GM12865 (cell line): ENCODE measurements at regions not wholly inside any gene's neighbourhood (a gene's known extent, or its start where the extent isn't known, plus 50 kb on each side); places are given as distances from the start of the nearest gene placed in this dataset.
A peak's percentile ranks its signal among the peaks of the same experiment; 100 is the strongest.

Experiments used
- DNase-seq: peaks from one replicate; pipeline ENCODE4 v3.0.0; 2010; ENCODE audit warnings: low read depth
- H3K4me3 ChIP-seq: 2 replicates; pipeline ENCODE4 v1.5.1; 2011; ENCODE audit warnings: mild to moderate bottlenecking, low read depth, low read length, control low read depth
- TF ChIP-seq, protein P1 (sequence below): IDR thresholded peaks from 2 replicates; pipeline ENCODE4 v1.5.1; 2011; ENCODE audit warnings: low read length, control low read depth, low read depth, inconsistent platforms; ENCODE audit not compliant: insufficient read depth; ENCODE audit errors: missing control alignments

GRCh38 chr5:164027738-164028137 lies 522.3 kb downstream of the MAT2B start:
- DNase-seq, result no peak
- TF ChIP-seq, protein P1, sequence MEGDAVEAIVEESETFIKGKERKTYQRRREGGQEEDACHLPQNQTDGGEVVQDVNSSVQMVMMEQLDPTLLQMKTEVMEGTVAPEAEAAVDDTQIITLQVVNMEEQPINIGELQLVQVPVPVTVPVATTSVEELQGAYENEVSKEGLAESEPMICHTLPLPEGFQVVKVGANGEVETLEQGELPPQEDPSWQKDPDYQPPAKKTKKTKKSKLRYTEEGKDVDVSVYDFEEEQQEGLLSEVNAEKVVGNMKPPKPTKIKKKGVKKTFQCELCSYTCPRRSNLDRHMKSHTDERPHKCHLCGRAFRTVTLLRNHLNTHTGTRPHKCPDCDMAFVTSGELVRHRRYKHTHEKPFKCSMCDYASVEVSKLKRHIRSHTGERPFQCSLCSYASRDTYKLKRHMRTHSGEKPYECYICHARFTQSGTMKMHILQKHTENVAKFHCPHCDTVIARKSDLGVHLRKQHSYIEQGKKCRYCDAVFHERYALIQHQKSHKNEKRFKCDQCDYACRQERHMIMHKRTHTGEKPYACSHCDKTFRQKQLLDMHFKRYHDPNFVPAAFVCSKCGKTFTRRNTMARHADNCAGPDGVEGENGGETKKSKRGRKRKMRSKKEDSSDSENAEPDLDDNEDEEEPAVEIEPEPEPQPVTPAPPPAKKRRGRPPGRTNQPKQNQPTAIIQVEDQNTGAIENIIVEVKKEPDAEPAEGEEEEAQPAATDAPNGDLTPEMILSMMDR, result no peak
- no peak overlapping the region for H3K4me3 ChIP-seq

DNA sequence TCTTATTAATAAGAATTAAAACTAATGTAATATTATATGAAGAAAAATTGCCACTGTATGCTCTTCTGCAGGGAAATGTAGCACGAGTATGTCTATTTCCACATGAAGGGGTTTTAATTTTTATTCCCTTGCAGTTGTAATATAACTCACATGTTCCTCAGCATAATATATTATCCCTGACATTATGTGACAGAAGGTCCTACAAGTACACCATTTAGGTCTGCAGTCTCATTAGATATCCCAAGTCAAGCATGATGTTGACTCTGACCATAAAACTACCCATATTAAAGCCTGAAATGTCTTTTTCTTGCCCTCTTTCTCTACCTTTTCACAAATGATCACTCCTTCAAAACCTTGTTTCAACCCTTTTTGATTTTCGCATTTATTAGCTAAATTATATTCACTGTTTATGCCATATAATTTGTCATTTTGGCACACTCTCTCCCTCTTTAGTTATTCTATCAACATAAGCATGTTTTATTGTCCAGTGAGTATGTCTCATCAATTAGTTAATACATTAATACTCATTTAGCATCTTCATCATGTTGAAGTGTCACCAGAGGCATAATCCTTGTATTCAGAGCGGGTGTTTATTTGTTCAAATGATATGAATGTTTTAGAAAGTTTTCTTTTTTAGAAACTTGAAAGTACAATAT lies 532.8 kb downstream of the MAT2B start:
- no peak overlapping the region for H3K4me3 ChIP-seq
- TF ChIP-seq, protein P1, result no peak
- DNase-seq, result no peak

GRCh38 chr5:164041105-164041504 lies 535.7 kb downstream of the MAT2B start:
- TF ChIP-seq, protein P1, result no peak
- no peak overlapping the region for H3K4me3 ChIP-seq
- DNase-seq, result peak; percentile 22

GRCh38 chr5:164048359-164048926 lies 543.0 kb downstream of the MAT2B start:
- TF ChIP-seq, protein P1, result no peak
- DNase-seq, result no peak
- no peak overlapping the region for H3K4me3 ChIP-seq

- TF ChIP-seq, protein P1, result no peak
- no peak for DNase-seq
- H3K4me3 ChIP-seq, result no peak overlapping the region
Measured at GRCh38 chr5:164051745-164052144, 546.3 kb downstream of the MAT2B start.

GRCh38 chr5:164052536-164053093 lies 547.2 kb downstream of the MAT2B start:
- DNase-seq, result no peak
- TF ChIP-seq, protein P1, result no peak
- no peak overlapping the region for H3K4me3 ChIP-seq
